ENCODE measurements at regions not wholly inside any gene's neighbourhood (a gene's known extent, or its start where the extent isn't known, plus 50 kb on each side); places are given as distances from the start of the nearest gene placed in this dataset.
"Not testable (repeated sequence)": the region's sequence is repeated elsewhere in the genome, so short reads cannot be mapped to it uniquely, and the experiment has no call there.

- DNase-seq: not testable (repeated sequence)
These were observed 83.2 kb upstream of the WIPF3 start for GRCh38 chr7:29723127-29723526.

- no peak for DNase-seq
These were observed 82.7 kb upstream of the WIPF3 start for GRCh38 chr7:29723599-29723998.

GRCh38 chr7:29729534-29730165, 76.7 kb upstream of the WIPF3 start:
- DNase-seq: not testable (repeated sequence)

GRCh38 chr7:29734246-29734731, 72.0 kb upstream of the WIPF3 start:
- no peak for DNase-seq

DNA sequence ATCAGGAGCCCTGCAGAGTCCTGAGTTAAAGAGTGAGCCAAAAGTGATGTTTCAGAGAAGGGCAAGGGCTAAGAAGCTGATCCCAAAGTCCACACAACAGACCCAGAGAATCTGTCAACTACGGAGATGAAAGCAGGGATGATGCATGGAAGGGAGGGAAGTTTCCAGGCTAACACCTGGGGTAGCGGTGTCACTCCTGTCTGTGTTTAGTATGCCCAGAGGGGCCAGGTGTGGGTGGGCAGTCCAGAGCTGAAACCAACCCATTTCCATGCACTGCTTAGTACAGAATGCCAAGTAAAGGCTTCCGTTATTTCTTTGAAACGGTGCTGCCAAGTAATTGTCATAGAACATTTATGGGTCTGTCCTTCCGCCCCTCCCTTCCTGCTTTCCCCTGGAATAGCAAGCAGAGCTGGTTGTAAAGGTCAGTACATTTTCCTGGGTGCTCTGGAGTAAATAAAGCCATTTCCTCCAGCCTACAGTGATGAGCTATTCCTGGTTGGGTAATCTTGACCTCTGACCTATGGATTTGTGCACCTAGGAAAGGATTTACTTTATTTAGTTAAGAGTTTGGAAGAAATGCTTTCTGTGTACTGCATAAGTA, 58.6 kb upstream of the WIPF3 start:
- not testable (repeated sequence) for DNase-seq

DNA sequence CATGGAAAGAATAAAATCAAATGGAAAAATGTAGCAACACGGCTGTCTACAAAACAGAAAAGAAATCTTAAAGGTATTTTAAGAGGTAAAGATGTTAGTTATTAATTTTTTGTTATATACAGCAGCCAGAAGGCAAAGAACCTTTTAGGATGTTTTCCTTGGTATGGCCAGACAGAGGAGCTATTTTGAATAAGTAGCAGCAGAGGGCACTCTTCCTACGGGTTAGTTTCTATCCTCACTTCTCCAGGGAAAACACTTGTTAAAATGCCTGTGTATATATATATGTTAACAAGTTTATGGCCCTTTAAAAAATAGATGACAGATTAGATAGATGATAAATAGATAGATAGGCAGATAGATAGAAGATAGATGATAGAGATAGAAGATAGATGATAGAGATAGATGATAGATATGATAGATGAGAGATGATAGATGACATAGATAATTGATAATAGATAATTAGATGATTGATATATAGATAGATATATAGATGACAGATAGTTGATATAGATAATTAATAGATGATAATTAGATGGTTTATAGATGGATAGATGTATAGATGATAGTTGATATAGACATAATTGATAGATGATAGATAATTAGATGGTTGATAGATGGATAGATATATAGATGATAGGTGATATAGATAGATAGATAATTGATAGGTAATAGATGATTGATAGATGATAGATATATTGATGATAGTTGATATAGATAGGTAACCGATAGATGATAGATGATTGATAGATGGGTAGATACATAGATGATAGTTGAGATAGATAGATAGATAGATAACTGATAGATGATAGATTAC, 57.8 kb upstream of the WIPF3 start:
- DNase-seq: peak; percentile 51

GRCh38 chr7:29749701-29750321, 56.5 kb upstream of the WIPF3 start:
- DNase-seq: no peak

DNA sequence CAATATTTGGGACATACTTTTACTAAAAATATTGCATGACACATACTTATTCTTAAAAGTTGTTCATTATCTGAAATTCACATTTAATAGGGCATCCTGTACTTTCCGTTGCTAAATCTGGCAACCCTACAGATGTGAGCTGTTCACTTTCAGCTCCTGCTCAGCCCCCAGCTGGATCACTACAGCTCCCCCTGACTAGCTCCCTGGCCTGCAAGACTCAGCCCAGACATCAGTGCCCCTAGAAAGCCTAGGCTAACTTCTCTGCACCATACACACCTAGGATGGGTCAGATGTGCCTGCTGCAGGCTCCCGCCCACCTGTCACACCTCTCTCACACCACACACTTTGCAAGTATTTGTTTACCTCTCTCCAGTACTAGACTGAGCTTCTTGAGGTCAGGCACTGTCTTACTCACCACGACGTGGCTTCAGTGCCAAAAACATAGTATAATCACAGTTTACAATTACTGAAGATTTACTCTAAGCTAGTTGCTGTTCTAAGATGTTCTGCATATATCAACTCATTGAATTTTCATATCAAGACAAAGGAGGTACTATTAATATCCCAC, 55.9 kb upstream of the WIPF3 start:
- DNase-seq: not testable (repeated sequence)

GRCh38 chr7:29751012-29751411, 55.3 kb upstream of the WIPF3 start:
- not testable (repeated sequence) for DNase-seq

DNA sequence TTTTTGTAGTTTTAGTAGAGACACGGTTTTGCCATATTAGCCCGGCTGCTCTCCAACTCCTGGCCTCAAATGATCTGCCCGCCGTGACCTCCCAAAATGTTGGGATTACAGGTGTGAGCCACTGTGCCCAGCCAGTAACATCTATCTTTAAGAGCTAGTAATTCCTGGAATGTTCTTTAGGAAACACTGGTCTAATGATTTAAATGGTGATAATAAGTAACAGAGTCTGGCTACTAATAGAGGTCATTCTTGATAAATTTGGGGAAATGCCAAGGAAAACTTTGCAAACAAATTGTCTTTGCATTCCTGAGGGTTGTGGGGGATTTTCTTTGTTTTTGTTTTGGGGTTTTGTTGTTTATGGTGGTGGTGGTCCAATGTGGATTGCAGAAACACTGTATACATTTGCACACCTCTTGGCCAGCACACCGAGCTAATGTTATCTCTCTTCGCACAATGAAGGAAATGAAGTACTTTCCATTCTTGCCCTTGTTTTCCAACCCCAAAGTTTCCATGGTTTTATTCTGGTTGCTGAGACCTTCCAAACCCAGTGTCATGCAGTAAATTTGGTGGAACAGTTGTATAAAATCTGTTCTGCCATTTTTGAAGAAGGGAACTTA, 51.3 kb upstream of the WIPF3 start:
- DNase-seq: no peak

Measured in NCI-H2029 (cell line).